G401 (cell line): ENCODE measurements at regions not wholly inside any gene's neighbourhood (a gene's known extent, or its start where the extent isn't known, plus 50 kb on each side); places are given as distances from the start of the nearest gene placed in this dataset.
"Not testable (repeated sequence)": the region's sequence is repeated elsewhere in the genome, so short reads cannot be mapped to it uniquely, and the experiment has no call there.

Source experiments
- DNase-seq: peaks from one replicate; pipeline ENCODE4 v3.0.0-alpha.2; 2015; ENCODE audit warnings: low spot score
- in situ Hi-C: cut with HindIII; loops from 2 replicates; pipeline ENCODE4 v1.10.0; 2016; ENCODE audit warnings: low sequenced_read_pairs, mixed read lengths

- no peak for DNase-seq
- in situ Hi-C loops: no loop called here
Measured at GRCh38 chr3:103494011-103494410, 1059.2 kb downstream of the ZPLD1 start.

- no peak for DNase-seq
- in situ Hi-C loops: no loop called here
Measured at GRCh38 chr3:103494512-103494911, 1059.7 kb downstream of the ZPLD1 start.

GRCh38 chr3:103495186-103495585 lies 1060.4 kb downstream of the ZPLD1 start:
- in situ Hi-C loops: no loop called here
- no peak for DNase-seq

- in situ Hi-C loops: no loop called here
- DNase-seq: no peak
Measured at GRCh38 chr3:103499132-103499900, 1064.5 kb downstream of the ZPLD1 start.

- DNase-seq: no peak
Measured at GRCh38 chr3:103499967-103500366, 1065.2 kb downstream of the ZPLD1 start.

GRCh38 chr3:103510760-103511159 lies 1075.9 kb downstream of the ZPLD1 start:
- in situ Hi-C loops: no loop called here
- no peak for DNase-seq

More at GRCh38 chr3:103499967-103500366, 1065.2 kb downstream of the ZPLD1 start:
- in situ Hi-C loops: no loop called here

- DNase-seq: no peak
- in situ Hi-C loops: no loop called here
Measured at GRCh38 chr3:103511891-103512290, 1077.1 kb downstream of the ZPLD1 start.

GRCh38 chr3:103512595-103512994 lies 1077.8 kb downstream of the ZPLD1 start:
- in situ Hi-C loops: no loop called here
- no peak for DNase-seq

GRCh38 chr3:103513003-103513402 lies 1078.2 kb downstream of the ZPLD1 start:
- in situ Hi-C loops: no loop called here
- DNase-seq: no peak

GRCh38 chr3:103515116-103515515 lies 1080.3 kb downstream of the ZPLD1 start:
- no peak for DNase-seq
- in situ Hi-C loops: no loop called here

GRCh38 chr3:103516950-103517349 lies 1082.1 kb downstream of the ZPLD1 start:
- in situ Hi-C loops: no loop called here
- no peak for DNase-seq

GRCh38 chr3:103531327-103531726 lies 1096.5 kb downstream of the ZPLD1 start:
- DNase-seq, in situ Hi-C loops: not testable (repeated sequence)

GRCh38 chr3:103532986-103533385 lies 1098.2 kb downstream of the ZPLD1 start:
- no peak for DNase-seq
- in situ Hi-C loops: no loop called here

GRCh38 chr3:103554451-103554850 lies 1119.6 kb downstream of the ZPLD1 start:
- in situ Hi-C loops: no loop called here
- DNase-seq: no peak

GRCh38 chr3:103564116-103564515 lies 1129.3 kb downstream of the ZPLD1 start:
- DNase-seq, in situ Hi-C loops: not testable (repeated sequence)

- in situ Hi-C loops: no loop called here
- DNase-seq: no peak
Measured at GRCh38 chr3:103585809-103586208, 1151.0 kb downstream of the ZPLD1 start.

- in situ Hi-C loops: no loop called here
- no peak for DNase-seq
Measured at GRCh38 chr3:103589770-103590169, 1155.0 kb downstream of the ZPLD1 start.

GRCh38 chr3:103600844-103601243 lies 1166.0 kb downstream of the ZPLD1 start:
- in situ Hi-C loops: no loop called here
- DNase-seq: no peak

- in situ Hi-C loops: no loop called here
Measured at GRCh38 chr3:103601666-103602065, 1166.9 kb downstream of the ZPLD1 start.

GRCh38 chr3:103609472-103609871 lies 1174.7 kb downstream of the ZPLD1 start:
- no peak for DNase-seq
- in situ Hi-C loops: no loop called here

More at GRCh38 chr3:103601666-103602065, 1166.9 kb downstream of the ZPLD1 start:
- no peak for DNase-seq
